ENCODE measurements at regions not wholly inside any gene's neighbourhood (a gene's known extent, or its start where the extent isn't known, plus 50 kb on each side); places are given as distances from the start of the nearest gene placed in this dataset.

DNA sequence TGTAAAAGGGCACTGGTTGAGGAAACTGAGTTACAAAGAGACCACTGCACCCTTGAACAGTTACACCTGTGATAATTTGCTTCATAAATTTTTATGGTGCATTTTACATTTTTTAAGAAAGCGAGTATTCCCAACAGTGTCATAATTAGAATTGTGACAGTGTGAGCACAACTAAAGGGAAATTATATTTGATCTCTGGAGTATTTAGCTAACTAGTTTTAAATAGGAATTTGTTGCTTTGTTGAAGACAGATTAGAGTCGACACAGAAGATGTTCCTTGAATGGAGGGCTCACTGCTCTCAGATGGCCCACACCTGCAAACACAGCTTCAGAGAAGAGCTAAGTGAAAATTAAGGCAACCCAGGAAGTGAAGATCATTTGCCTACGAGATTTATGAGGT is 555.0 kb upstream of the GOT2 start:
- TF ChIP-seq, protein P1, sequence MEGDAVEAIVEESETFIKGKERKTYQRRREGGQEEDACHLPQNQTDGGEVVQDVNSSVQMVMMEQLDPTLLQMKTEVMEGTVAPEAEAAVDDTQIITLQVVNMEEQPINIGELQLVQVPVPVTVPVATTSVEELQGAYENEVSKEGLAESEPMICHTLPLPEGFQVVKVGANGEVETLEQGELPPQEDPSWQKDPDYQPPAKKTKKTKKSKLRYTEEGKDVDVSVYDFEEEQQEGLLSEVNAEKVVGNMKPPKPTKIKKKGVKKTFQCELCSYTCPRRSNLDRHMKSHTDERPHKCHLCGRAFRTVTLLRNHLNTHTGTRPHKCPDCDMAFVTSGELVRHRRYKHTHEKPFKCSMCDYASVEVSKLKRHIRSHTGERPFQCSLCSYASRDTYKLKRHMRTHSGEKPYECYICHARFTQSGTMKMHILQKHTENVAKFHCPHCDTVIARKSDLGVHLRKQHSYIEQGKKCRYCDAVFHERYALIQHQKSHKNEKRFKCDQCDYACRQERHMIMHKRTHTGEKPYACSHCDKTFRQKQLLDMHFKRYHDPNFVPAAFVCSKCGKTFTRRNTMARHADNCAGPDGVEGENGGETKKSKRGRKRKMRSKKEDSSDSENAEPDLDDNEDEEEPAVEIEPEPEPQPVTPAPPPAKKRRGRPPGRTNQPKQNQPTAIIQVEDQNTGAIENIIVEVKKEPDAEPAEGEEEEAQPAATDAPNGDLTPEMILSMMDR (IDR thresholded peaks at IDR 0.05; ENCODE audit: insufficient read depth, low read depth, low read length), result no peak
- H3K4me3 ChIP-seq (ENCODE audit: low read depth, low read length), result no peak overlapping the region
- DNase-seq (ENCODE audit: low read depth), result no peak

DNA sequence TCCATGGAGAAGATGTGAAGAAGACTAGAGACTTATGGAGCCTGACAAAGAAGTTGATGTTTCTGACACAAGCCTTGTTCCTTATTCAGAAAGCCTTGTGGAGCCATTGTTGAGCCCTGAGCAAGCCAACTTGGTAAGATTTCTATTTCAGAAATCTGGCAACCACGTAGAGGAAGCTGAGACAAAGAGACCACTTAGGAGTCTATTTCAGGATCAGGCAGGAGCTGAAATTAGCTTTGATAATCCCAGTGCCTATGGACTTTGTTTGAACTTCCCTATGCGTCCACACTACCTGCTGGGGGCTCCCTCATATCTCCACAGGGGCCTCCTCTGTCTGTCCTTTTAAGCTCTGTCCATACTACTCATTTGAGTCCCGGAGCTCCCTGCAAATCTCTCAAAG is 540.0 kb upstream of the GOT2 start:
- TF ChIP-seq, protein P1 (IDR thresholded peaks at IDR 0.05; ENCODE audit: insufficient read depth, low read depth, low read length), result no peak
- DNase-seq (ENCODE audit: low read depth), result no peak
- no peak overlapping the region for H3K4me3 ChIP-seq (ENCODE audit: low read depth, low read length)

DNA sequence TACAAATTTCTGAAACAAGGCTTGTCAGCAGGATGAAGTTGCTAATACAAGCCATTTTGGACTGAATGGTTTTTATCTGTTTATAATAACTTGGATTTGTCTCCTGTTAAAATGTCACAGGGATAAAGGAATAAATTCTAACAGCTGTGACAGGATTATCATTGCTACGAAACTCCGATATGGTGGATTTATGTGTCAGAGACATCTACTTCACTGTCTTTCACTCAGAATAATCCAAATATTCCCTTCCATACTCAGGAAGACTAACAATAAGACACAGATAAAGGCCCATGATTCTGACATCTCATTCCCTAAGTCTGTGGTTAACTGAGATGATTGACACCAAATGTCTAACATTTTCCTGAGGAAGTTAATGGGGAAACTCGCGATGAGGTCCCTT is 529.8 kb upstream of the GOT2 start:
- TF ChIP-seq, protein P1 (IDR thresholded peaks at IDR 0.05; ENCODE audit: insufficient read depth, low read depth, low read length), result no peak
- H3K4me3 ChIP-seq (ENCODE audit: low read depth, low read length), result no peak overlapping the region
- no peak for DNase-seq (ENCODE audit: low read depth)

DNA sequence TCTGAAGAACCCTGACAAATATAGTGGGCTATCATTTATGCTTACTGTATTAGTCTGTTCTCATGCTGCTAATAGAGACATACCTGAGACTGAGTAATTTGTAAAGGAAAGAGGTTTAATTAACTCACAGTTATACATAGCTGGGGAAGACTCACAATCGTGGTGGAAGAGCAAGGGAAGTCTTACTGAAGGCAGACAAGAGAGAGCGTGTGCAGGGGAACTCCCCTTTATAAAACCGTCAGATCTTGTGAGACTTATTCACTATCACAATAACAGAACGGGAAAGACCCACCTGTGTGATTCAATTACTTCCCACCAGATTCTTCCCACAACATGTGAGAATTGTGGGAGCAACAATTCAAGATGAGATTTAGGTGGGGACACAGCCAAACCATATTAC is 526.8 kb upstream of the GOT2 start:
- TF ChIP-seq, protein P1 (IDR thresholded peaks at IDR 0.05; ENCODE audit: insufficient read depth, low read depth, low read length), result no peak
- no peak for DNase-seq (ENCODE audit: low read depth)
- H3K4me3 ChIP-seq (ENCODE audit: low read depth, low read length), result no peak overlapping the region

DNA sequence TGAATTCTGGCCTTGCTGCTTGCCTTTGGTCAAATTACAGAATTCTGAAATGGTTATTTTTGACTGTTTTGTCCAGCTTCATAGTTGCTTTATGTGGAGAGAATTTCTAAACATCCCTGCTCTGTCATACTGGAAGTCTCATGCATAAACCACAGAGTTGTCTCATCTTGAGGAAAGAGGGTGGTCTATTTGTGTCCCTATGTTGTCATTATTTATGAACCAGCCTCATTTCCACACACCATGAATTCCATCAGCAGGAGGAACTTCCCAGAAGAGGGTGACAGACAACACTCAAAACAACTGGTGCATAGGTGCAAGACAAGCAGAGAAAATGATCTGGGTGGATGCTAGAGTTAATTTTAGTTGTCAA is 525.8 kb upstream of the GOT2 start:
- TF ChIP-seq, protein P1 (IDR thresholded peaks at IDR 0.05; ENCODE audit: insufficient read depth, low read depth, low read length), result no peak
- no peak for DNase-seq (ENCODE audit: low read depth)
- no peak overlapping the region for H3K4me3 ChIP-seq (ENCODE audit: low read depth, low read length)

DNA sequence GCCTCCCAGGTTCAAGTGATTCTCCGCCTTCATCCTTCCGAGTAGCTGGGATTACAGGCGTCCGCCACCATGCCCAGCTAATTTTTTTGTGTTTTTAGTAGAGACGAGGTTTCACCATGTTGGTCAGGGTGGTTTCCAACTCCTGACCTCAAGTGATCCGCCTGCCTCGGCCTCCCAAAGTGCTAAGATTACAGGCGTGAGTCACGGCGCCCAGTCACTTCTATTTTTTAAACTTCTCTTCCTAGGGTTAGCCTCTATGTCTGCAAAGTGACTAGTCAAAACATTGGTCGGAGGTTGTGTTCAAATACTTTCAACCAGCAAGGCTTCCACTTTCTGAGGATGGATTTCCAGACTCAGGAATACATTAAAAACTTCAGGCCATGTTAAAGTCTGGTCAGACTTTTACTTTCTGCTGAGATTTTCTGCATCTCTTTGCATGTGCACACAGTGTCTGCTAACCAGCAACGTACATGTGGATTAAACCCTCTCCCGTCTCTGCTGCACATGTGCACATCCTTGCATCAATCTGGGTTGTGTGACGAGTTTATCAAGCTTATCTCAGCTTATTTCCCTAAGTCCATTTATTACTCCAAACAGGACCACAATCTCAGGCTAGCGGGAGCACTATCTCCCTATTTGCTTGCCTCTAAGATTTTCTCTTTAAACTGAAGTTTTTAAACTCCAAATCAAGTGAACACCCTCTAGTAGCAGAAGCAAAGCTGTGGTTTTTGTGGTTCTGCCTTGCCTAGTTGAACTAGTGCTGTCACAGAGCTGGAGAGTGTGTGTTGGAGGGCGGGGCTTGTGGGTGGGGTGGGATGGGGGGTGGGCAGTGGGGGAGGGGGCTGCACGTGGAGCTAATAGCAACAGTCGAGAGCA is 525.2 kb upstream of the GOT2 start:
- no peak overlapping the region for H3K4me3 ChIP-seq (ENCODE audit: low read depth, low read length)
- DNase-seq (ENCODE audit: low read depth), result no peak
- TF ChIP-seq, protein P1 (IDR thresholded peaks at IDR 0.05; ENCODE audit: insufficient read depth, low read depth, low read length), result no peak

DNA sequence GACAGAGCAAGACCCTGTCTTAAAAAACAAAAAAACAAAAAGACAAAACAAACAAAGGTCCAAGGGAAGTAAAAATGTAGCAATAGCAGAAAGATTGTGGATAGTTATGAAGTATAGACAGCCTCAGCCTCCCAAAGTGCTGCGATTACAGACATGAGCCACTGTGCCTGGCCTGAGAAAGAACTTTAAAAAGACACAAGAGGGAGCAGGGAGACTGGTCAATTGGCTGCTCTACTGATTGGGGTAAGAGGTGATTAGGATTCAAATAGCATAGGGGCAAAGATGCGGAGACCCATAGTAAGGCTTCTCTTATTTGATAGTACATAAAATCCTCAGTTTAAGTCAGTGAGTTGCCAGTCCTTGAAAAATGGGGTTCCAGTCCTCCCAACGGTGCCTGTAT is 518.2 kb upstream of the GOT2 start:
- no peak overlapping the region for H3K4me3 ChIP-seq (ENCODE audit: low read depth, low read length)
- DNase-seq (ENCODE audit: low read depth), result no peak
- TF ChIP-seq, protein P1 (IDR thresholded peaks at IDR 0.05; ENCODE audit: insufficient read depth, low read depth, low read length), result no peak

All from fibroblast of villous mesenchyme (primary cell).